A673 (cell line): ENCODE measurements at regions not wholly inside any gene's neighbourhood (a gene's known extent, or its start where the extent isn't known, plus 50 kb on each side); places are given as distances from the start of the nearest gene placed in this dataset.

Experiments
- EZH2 ChIP-seq: fragments of 200-600 bp; sonication (generic); IDR thresholded peaks from 2 replicates; pipeline ENCODE4 v1.6.1; 2017; ENCODE audit warnings: borderline replicate concordance, low read depth, mild to moderate bottlenecking, mixed read lengths, antibody characterized with exemption, low read length; ENCODE audit not compliant: poor library complexity, severe bottlenecking
- TF ChIP-seq, protein P1 (sequence below): fragments of 300-800, 200-600 bp; sonication (generic); conservative IDR thresholded peaks from 2 replicates; pipeline ENCODE4 v1.5.1; 2017; ENCODE audit warnings: low read depth, mild to moderate bottlenecking, antibody characterized with exemption, low read length, moderate library complexity, mixed read lengths

- TF ChIP-seq EZH2, result no peak
- TF ChIP-seq, protein P1, sequence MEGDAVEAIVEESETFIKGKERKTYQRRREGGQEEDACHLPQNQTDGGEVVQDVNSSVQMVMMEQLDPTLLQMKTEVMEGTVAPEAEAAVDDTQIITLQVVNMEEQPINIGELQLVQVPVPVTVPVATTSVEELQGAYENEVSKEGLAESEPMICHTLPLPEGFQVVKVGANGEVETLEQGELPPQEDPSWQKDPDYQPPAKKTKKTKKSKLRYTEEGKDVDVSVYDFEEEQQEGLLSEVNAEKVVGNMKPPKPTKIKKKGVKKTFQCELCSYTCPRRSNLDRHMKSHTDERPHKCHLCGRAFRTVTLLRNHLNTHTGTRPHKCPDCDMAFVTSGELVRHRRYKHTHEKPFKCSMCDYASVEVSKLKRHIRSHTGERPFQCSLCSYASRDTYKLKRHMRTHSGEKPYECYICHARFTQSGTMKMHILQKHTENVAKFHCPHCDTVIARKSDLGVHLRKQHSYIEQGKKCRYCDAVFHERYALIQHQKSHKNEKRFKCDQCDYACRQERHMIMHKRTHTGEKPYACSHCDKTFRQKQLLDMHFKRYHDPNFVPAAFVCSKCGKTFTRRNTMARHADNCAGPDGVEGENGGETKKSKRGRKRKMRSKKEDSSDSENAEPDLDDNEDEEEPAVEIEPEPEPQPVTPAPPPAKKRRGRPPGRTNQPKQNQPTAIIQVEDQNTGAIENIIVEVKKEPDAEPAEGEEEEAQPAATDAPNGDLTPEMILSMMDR, result no peak
Measured at GRCh38 chrX:107514944-107515343, 65.5 kb downstream of the FRMPD3 start.
